Upper lobe of left lung (tissue), 6 donors: ENCODE measurements at regions not wholly inside any gene's neighbourhood (a gene's known extent, or its start where the extent isn't known, plus 50 kb on each side); places are given as distances from the start of the nearest gene placed in this dataset.
A peak's percentile ranks its signal among the peaks of the same experiment; 100 is the strongest.

Source experiments
- ATAC-seq, 2 donors: fragments of 200-7000 bp; cut with Tn5 transposase; one replicate each; pipeline ENCODE4 v1.9.1; 2022; ENCODE audit warnings: mild to moderate bottlenecking in 2 of 2, moderate library complexity in 2 of 2; ENCODE audit not compliant: low FRiP score in 2 of 2
- DNase-seq, 2 donors: peaks; one replicate each; pipeline ENCODE4 v3.0.0-alpha.2; 2019 to 2020
- H3K27ac ChIP-seq, 4 donors: fragments of 200-600 bp; sonication (generic); one replicate each; pipeline ENCODE4 v1.5.1; 2016 to 2019
- H3K27me3 ChIP-seq, 4 donors: fragments of 200-600 bp; sonication (generic); one replicate each; pipeline ENCODE4 v1.5.1; 2017 to 2019
- H3K36me3 ChIP-seq, 4 donors: fragments of 200-600 bp; sonication (generic); one replicate each; pipeline ENCODE4 v1.5.1; 2016 to 2019
- H3K4me1 ChIP-seq, 4 donors: fragments of 200-600 bp; sonication (generic); one replicate each; pipeline ENCODE4 v1.5.1; 2018 to 2019
- H3K4me3 ChIP-seq, 4 donors: fragments of 200-600 bp; sonication (generic); one replicate each; pipeline ENCODE4 v1.5.1; 2017 to 2019; ENCODE audit warnings: mild to moderate bottlenecking in 2 of 4, moderate library complexity in 1 of 4
- H3K9me3 ChIP-seq, 4 donors: fragments of 200-600 bp; sonication (generic); one replicate each; pipeline ENCODE4 v1.5.1; 2018 to 2019
- EP300 ChIP-seq, 4 donors: sonication (generic); formaldehyde crosslinking; IDR thresholded peaks; one replicate each; pipeline ENCODE4 v1.5.1; 2017; ENCODE audit warnings: antibody characterized with exemption in 4 of 4, control low read depth in 2 of 4
- POLR2A ChIP-seq, 4 donors: fragments of 450-650 bp; IDR thresholded peaks; one replicate each; pipeline ENCODE4 v1.5.1; 2016 to 2017; ENCODE audit warnings: antibody characterized with exemption in 4 of 4, mild to moderate bottlenecking in 2 of 4
- POLR2AphosphoS5 ChIP-seq, 2 donors: sonication (generic); formaldehyde crosslinking; IDR thresholded peaks; one replicate each; pipeline ENCODE4 v1.5.1; 2017; ENCODE audit warnings: antibody characterized with exemption in 2 of 2
- WGBS, 2 donors: methylation state at CpG; one replicate each; pipeline ENCODE4 v1.1.5; 2017 to 2018; 5-methylcytosine and 5-hydroxymethylcytosine counted together
- TF ChIP-seq, protein P1 (sequence below), 6 experiments: fragments of 450-650 bp in 4 of 6; fragments of 200-600 bp in 2 of 6; sonication (generic) in 2 of 6; IDR thresholded peaks; one replicate each; pipeline ENCODE4 v1.5.1; 2016 to 2019; ENCODE audit warnings: antibody characterized with exemption in 6 of 6
- donor health status: DM: no; HTN: no; CAD: no; lungs with moderate emphysema.
- donor health status: DM: no; HTN: yes; CAD: no; lungs with severe emphysema.

DNA sequence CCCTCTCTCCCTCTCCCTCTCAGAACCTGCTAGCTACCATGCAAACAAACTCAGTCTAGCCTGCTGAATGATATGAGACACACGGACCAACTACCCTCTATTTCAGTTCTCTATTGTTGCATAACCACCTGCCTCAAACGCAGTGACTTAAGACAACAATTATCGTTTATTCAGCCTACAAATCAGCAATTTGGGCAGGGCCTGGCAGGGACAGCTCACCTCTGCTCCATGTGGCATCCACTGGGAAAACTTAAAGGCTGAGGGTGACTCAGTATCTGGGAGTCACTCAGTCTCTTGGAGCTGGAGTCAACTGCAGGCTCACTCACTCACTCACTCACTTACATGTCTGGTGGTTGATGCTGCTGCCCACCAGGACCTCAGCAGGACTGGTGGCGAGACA, 121.3 kb downstream of the SEC16B start:
- no peak for TF ChIP-seq POLR2A (IDR thresholded peaks at IDR 0.05)
- no peaks in the 10 kb centered on the region for H3K27me3 ChIP-seq
- ATAC-seq, result peak in 1 of 2 donors; percentile 49
- no peaks in the 10 kb centered on the region for H3K4me1 ChIP-seq
- H3K9me3 ChIP-seq, result no peaks in the 10 kb centered on the region
- no peak overlapping the region for H3K4me3 ChIP-seq
- no peaks in the 10 kb centered on the region for H3K36me3 ChIP-seq
- WGBS, 2 donors, result 63 to 74% methylated on average over 3 to 4 of the region's 4 CpGs
- DNase-seq, result no peak
- no peak overlapping the region for H3K27ac ChIP-seq

DNA sequence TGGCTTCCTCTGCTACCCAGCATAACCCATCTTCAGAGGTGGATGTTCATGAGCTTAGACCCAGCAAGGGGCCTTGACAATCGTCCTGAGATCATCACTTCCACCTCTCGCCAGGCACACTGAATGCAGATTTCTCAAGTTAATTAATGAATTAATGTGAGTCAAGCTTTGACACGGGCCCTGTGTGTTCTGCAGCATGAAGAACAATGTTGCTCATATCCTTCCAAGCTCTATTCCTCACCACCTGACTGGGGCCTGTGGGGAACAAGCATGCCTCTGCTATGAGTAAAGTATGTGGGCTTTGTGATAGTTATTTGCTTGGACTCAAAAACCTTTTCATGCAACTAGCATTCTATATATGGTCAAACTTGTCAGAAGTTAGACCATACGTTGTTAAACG, 122.0 kb downstream of the SEC16B start:
- no peak overlapping the region for H3K27ac ChIP-seq
- no peaks in the 10 kb centered on the region for H3K27me3 ChIP-seq
- no peaks in the 10 kb centered on the region for H3K4me1 ChIP-seq
- TF ChIP-seq, protein P1, sequence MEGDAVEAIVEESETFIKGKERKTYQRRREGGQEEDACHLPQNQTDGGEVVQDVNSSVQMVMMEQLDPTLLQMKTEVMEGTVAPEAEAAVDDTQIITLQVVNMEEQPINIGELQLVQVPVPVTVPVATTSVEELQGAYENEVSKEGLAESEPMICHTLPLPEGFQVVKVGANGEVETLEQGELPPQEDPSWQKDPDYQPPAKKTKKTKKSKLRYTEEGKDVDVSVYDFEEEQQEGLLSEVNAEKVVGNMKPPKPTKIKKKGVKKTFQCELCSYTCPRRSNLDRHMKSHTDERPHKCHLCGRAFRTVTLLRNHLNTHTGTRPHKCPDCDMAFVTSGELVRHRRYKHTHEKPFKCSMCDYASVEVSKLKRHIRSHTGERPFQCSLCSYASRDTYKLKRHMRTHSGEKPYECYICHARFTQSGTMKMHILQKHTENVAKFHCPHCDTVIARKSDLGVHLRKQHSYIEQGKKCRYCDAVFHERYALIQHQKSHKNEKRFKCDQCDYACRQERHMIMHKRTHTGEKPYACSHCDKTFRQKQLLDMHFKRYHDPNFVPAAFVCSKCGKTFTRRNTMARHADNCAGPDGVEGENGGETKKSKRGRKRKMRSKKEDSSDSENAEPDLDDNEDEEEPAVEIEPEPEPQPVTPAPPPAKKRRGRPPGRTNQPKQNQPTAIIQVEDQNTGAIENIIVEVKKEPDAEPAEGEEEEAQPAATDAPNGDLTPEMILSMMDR (IDR thresholded peaks at IDR 0.05), result no peak
- no peak for TF ChIP-seq EP300 (IDR thresholded peaks at IDR 0.05)
- no peak for TF ChIP-seq POLR2AphosphoS5 (IDR thresholded peaks at IDR 0.05)
- TF ChIP-seq POLR2A (IDR thresholded peaks at IDR 0.05), result no peak
- H3K4me3 ChIP-seq, result no peak overlapping the region
- ATAC-seq (no peak), DNase-seq (no peak)
- WGBS, 2 donors, result 77% methylated on average over 5 of the region's 5 CpGs
- no peaks in the 10 kb centered on the region for H3K9me3 ChIP-seq
- H3K36me3 ChIP-seq, result no peaks in the 10 kb centered on the region

DNA sequence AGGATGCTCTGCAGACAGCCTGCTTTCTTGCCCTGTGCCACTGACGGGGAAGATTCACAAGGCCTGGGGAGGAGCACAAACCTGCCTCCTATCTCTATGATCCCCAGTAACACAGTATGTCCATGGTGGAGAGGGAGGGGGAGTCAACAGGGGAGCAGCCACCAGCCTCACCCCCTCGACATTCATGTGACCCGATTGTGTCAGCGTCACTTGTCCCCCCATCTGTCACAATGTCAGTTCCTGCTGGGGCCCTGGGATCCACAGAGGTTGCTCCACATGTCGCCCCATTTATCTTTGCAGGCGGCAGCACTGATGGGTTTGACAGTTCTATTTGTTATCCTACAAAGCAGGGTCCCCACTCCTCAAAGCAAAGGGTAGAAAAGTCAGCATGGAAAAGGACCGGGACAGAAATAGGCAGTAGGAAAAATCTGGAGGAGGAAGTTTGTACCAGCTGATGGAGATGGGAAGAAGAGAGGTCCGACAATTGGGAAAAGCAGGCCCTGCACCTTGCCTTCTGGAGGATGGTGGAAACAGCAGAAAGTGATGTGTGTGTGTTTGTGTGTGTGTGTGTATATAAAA, 130.9 kb downstream of the SEC16B start:
- Histone ChIP-seq H3K27ac (no peak overlapping the region), H3K36me3 (no peaks in the 10 kb centered on the region), H3K27me3 (no peaks in the 10 kb centered on the region), H3K9me3 (peaks cover 0 to under 1% (median 0%) of the 10 kb centered on the region in 4 donors), H3K4me3 (no peak overlapping the region), H3K4me1 (no peaks in the 10 kb centered on the region)
- TF ChIP-seq EP300 (IDR thresholded peaks at IDR 0.05), result no peak
- no peak for TF ChIP-seq POLR2A (IDR thresholded peaks at IDR 0.05)
- TF ChIP-seq, protein P1 (IDR thresholded peaks at IDR 0.05), result no peak
- TF ChIP-seq POLR2AphosphoS5 (IDR thresholded peaks at IDR 0.05), result no peak
- 48 to 51% methylated on average over 8 of the region's 8 CpGs for WGBS, 2 donors
- ATAC-seq, result no peak
- DNase-seq, result no peak

DNA sequence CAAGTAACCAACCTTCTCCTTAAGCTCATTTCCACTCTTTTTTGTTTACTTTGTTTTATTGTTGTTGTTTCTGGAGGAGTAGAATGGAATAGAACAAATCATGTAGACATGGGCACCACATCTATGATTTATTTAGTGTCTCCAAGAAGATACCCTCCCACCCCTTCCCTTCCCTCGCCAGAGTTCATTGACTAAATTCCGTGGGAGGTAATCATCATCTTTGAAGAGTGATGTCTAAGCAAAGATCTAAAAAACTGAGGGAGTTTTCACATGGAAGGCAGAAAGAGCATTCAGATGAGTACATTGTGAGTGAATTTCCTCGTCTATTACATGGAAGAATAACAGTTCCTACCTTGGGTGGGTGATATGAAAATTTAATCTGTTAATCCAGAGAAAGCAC, 136.2 kb downstream of the SEC16B start:
- TF ChIP-seq POLR2A (IDR thresholded peaks at IDR 0.05) (no peak), EP300 (IDR thresholded peaks at IDR 0.05) (no peak), POLR2AphosphoS5 (IDR thresholded peaks at IDR 0.05) (no peak)
- TF ChIP-seq, protein P1 (IDR thresholded peaks at IDR 0.05), result no peak
- WGBS, 2 donors, result 66 to 82% methylated on average over 3 of the region's 3 CpGs
- Histone ChIP-seq H3K27me3 (no peaks in the 10 kb centered on the region), H3K4me3 (no peak overlapping the region), H3K36me3 (no peaks in the 10 kb centered on the region), H3K27ac (no peak overlapping the region), H3K4me1 (no peaks in the 10 kb centered on the region), H3K9me3 (peaks cover 0 to 3% (median 0%) of the 10 kb centered on the region in 4 donors)
- no peak for ATAC-seq
- DNase-seq, result no peak

DNA sequence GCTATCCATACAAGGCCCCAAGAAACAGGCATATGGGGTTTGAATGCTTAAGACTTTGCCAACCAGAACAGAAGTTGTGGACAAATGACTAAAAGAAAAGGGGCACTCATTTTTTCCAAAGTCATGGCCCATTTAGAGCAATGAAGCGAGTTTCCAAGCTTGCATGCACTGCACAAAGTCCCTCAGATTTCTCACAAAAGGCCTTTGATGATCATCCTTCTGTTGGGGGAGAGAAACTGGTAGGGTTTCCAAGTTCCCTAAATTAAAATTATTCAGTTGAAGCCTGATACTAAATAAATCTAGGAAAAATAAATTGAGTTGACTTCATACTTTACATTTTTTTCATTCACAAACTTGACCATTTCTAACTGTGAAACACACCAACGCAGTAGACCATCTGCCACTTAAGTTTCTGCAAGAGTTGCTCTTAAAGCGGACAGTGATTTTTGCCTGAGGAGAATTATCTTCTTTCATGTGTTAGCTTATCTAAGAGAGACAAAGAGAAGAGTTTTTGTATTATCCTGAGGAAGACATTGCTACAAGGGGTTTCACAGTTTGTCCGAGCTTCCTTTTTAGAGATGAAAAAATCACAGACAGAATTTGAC, 139.2 kb downstream of the SEC16B start:
- no peak for ATAC-seq
- no peaks in the 10 kb centered on the region for H3K4me1 ChIP-seq
- no peak overlapping the region for H3K27ac ChIP-seq
- H3K27me3 ChIP-seq, result no peaks in the 10 kb centered on the region
- 87 to 89% methylated on average over 4 of the region's 4 CpGs for WGBS, 2 donors
- TF ChIP-seq EP300 (IDR thresholded peaks at IDR 0.05), result no peak
- TF ChIP-seq POLR2AphosphoS5 (IDR thresholded peaks at IDR 0.05), result no peak
- TF ChIP-seq, protein P1 (IDR thresholded peaks at IDR 0.05), result no peak
- no peak for TF ChIP-seq POLR2A (IDR thresholded peaks at IDR 0.05)
- no peaks in the 10 kb centered on the region for H3K36me3 ChIP-seq
- peaks cover 0 to 3% (median 0%) of the 10 kb centered on the region in 4 donors for H3K9me3 ChIP-seq
- H3K4me3 ChIP-seq, result no peak overlapping the region
- no peak for DNase-seq
